ENCODE measurements at regions not wholly inside any gene's neighbourhood (a gene's known extent, or its start where the extent isn't known, plus 50 kb on each side); places are given as distances from the start of the nearest gene placed in this dataset.
A peak's percentile ranks its signal among the peaks of the same experiment; 100 is the strongest.

DNA sequence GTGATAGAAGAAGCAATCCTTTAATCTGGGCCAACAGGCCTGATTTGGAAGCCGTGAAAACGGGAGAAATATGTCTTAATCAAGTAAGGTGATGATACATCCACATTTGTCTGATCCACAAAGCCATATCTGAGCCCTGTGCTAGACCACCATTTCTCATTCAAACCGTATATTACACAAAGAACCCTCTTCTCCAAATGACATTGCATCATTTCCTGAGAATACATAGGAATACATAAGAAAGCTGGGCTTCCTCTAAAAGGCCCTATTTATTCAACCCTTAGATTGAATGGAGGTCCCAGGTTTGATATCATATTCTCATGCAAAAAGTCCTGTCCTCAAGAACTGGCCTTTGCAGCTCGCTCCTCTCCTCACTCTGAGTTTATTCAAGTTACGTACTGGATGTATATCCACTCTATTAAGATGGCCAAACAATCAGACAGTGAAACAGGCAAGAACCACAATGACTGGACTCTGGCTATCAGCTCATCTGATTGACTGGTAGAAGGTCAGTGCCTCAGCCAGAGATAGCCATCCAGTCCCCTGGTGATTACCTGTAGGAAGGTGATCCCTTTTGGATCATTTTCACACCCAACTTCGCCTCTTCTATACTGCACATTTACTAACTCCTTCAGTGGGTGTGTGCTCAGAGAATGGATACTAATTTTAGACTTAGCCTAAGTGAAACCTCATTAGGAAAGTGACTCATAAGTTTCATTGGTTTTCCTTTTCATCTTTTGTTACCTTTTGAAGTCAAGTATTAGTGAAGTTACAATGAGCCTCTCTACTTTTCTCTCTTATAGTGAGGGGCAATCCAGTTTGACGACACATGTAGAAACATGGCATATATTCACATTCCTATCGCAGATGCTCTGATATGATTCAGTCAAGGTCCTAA is 167.6 kb upstream of the WWC1 start:
- peaks cover 0 to 17% (median 0%) of the 10 kb centered on the region in 7 donors for H3K4me1 Mint-ChIP-seq
- Histone ChIP-seq H3K9me3 (ENCODE audit: control insufficient read depth in 2 of 3, low read length in 3 of 3) (no peaks in the 10 kb centered on the region), H3K27ac (ENCODE audit: low read depth, low read length) (no peak overlapping the region), H3K4me3 (ENCODE audit: low read length) (no peak overlapping the region), H3K36me3 (ENCODE audit: control insufficient read depth in 2 of 3, insufficient read depth in 3 of 3, low read length in 3 of 3) (no peaks in the 10 kb centered on the region), H3K27me3 (ENCODE audit: control insufficient read depth in 2 of 2, insufficient read depth in 2 of 2, low read length in 2 of 2) (no peaks in the 10 kb centered on the region), H3K4me1 (ENCODE audit: control insufficient read depth in 2 of 2, insufficient read depth in 2 of 2, low read length in 2 of 2) (no peaks in the 10 kb centered on the region)
- H3K4me3 Mint-ChIP-seq, result peak overlapping the region in 1 of 10 donors; percentile 27
- ATAC-seq (no peak), DNase-seq (no peak)
- H3K36me3 Mint-ChIP-seq, result no peaks in the 10 kb centered on the region
- ChIA-PET POLR2A (no interaction called here), CTCF (no interaction called here)
- H3K27me3 Mint-ChIP-seq, result peaks cover 0 to 5% (median 0%) of the 10 kb centered on the region in 5 donors
- H3K9me3 Mint-ChIP-seq, result peaks cover 0 to 9% (median 0%) of the 10 kb centered on the region in 11 donors
- intact Hi-C loops (cut with micrococcal nuclease), result no loop called here
- peak overlapping the region in 1 of 9 donors; percentile 20 for H3K27ac Mint-ChIP-seq

DNA sequence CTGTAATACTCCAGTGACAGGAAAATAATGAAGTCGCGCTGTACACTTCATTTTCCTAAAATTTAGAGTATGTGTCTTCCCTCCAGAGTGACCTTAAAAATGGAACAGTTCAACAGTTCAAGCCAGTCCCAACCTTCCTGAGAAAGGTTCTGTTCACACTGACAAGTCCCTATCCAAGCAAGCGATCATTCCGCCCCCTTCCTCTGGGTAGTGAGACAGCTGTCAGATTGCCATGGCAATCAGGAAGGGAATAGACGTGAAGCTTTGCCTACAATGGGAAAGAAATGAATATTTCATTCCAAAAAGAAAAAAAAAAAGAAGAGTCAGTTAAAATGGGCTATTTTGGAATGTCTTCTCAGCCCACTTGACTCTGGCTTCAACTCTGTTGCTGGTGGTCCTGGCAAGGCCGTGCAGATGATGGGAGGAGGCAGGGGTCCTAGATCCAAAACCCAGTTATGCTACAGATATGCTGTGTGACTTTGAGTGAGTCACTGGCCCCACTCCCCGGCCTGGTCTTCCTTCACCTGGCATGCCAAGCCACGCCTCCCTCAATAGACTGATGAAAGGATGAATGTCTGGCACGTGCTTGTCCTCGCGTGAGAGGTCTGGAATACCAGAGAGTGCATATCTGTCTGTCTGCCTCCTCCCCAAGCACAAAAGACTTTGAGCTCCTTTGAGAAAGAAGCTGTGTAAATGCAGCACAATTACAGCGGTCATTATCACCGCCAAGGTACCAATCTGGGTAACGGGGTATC is 165.8 kb upstream of the WWC1 start:
- Mint-ChIP-seq H3K27me3 (peaks cover 0 to 5% (median 2%) of the 10 kb centered on the region in 5 donors), H3K9me3 (peaks cover 0 to 9% (median 0%) of the 10 kb centered on the region in 11 donors), H3K4me3 (no peak overlapping the region), H3K27ac (peak overlapping the region in 1 of 9 donors; percentile 53), H3K4me1 (peaks cover 0 to 14% (median 0%) of the 10 kb centered on the region in 7 donors), H3K36me3 (no peaks in the 10 kb centered on the region)
- DNase-seq, result no peak
- Histone ChIP-seq H3K4me3 (ENCODE audit: low read length) (no peak overlapping the region), H3K9me3 (ENCODE audit: control insufficient read depth in 2 of 3, low read length in 3 of 3) (no peaks in the 10 kb centered on the region), H3K4me1 (ENCODE audit: control insufficient read depth in 2 of 2, insufficient read depth in 2 of 2, low read length in 2 of 2) (no peaks in the 10 kb centered on the region), H3K36me3 (ENCODE audit: control insufficient read depth in 2 of 3, insufficient read depth in 3 of 3, low read length in 3 of 3) (no peaks in the 10 kb centered on the region), H3K27ac (ENCODE audit: low read depth, low read length) (no peak overlapping the region), H3K27me3 (ENCODE audit: control insufficient read depth in 2 of 2, insufficient read depth in 2 of 2, low read length in 2 of 2) (no peaks in the 10 kb centered on the region)
- CTCF ChIA-PET, result no interaction called here
- intact Hi-C loops (cut with micrococcal nuclease), result no loop called here
- ATAC-seq, result no peak
- POLR2A ChIA-PET, result no interaction called here

DNA sequence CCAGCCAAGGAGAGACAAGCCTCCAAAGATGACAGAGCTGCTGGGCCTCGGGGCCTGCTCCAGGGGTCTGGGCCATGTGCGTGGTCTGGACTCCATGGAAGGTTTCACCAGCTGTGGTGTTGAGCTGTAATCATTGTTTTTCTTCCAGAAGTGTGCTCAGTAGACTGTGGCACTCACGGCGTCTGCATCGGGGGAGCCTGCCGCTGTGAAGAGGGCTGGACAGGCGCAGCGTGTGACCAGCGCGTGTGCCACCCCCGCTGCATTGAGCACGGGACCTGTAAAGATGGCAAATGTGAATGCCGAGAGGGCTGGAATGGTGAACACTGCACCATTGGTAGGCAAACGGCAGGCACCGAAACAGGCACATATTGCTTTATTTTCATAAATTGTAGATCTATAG is 164.8 kb upstream of the WWC1 start:
- ChIA-PET CTCF (no interaction called here), POLR2A (no interaction called here)
- no peaks in the 10 kb centered on the region for H3K36me3 Mint-ChIP-seq
- peaks cover 0 to 5% (median 2%) of the 10 kb centered on the region in 5 donors for H3K27me3 Mint-ChIP-seq
- peaks cover 0 to 8% (median 0%) of the 10 kb centered on the region in 7 donors for H3K4me1 Mint-ChIP-seq
- ATAC-seq, result no peak
- Histone ChIP-seq H3K27me3 (ENCODE audit: control insufficient read depth in 2 of 2, insufficient read depth in 2 of 2, low read length in 2 of 2) (no peaks in the 10 kb centered on the region), H3K27ac (ENCODE audit: low read depth, low read length) (no peak overlapping the region), H3K36me3 (ENCODE audit: control insufficient read depth in 2 of 3, insufficient read depth in 3 of 3, low read length in 3 of 3) (no peaks in the 10 kb centered on the region), H3K4me3 (ENCODE audit: low read length) (no peak overlapping the region), H3K9me3 (ENCODE audit: control insufficient read depth in 2 of 3, low read length in 3 of 3) (no peaks in the 10 kb centered on the region), H3K4me1 (ENCODE audit: control insufficient read depth in 2 of 2, insufficient read depth in 2 of 2, low read length in 2 of 2) (no peaks in the 10 kb centered on the region)
- no peak overlapping the region for H3K27ac Mint-ChIP-seq
- no peak for DNase-seq
- peaks cover 0 to 9% (median 0%) of the 10 kb centered on the region in 11 donors for H3K9me3 Mint-ChIP-seq
- H3K4me3 Mint-ChIP-seq, result no peak overlapping the region
- intact Hi-C loops (cut with micrococcal nuclease), result no loop called here

DNA sequence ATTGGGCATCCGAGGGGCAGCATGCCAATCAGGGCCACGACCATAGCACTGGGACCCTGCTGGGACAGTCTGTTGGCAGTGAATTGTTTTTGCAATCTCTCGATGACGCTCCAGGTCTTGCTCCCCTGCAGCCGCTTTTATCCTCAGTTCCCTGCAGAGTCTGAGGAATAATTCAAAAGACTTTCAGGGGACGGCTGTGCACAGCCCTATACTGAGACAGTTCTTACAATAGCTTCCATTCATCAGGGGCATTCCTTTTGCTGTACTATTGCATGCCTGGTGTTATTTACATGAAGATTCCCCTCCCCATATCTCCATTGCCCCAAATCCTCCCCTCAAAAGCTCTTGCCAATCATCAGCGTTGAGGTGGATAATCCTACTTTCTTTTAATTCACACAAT is 163.3 kb upstream of the WWC1 start:
- Mint-ChIP-seq H3K36me3 (no peaks in the 10 kb centered on the region), H3K4me3 (no peak overlapping the region), H3K27me3 (peaks cover 0 to 8% (median 4%) of the 10 kb centered on the region in 5 donors), H3K27ac (no peak overlapping the region), H3K4me1 (peaks cover 0 to 8% (median 0%) of the 10 kb centered on the region in 7 donors), H3K9me3 (peaks cover 0 to 9% (median 0%) of the 10 kb centered on the region in 11 donors)
- no peak for DNase-seq
- CTCF ChIA-PET, result no interaction called here
- intact Hi-C loops (cut with micrococcal nuclease), result no loop called here
- Histone ChIP-seq H3K9me3 (ENCODE audit: control insufficient read depth in 2 of 3, low read length in 3 of 3) (no peaks in the 10 kb centered on the region), H3K4me3 (ENCODE audit: low read length) (no peak overlapping the region), H3K4me1 (ENCODE audit: control insufficient read depth in 2 of 2, insufficient read depth in 2 of 2, low read length in 2 of 2) (no peaks in the 10 kb centered on the region), H3K27ac (ENCODE audit: low read depth, low read length) (no peak overlapping the region), H3K27me3 (ENCODE audit: control insufficient read depth in 2 of 2, insufficient read depth in 2 of 2, low read length in 2 of 2) (no peaks in the 10 kb centered on the region), H3K36me3 (ENCODE audit: control insufficient read depth in 2 of 3, insufficient read depth in 3 of 3, low read length in 3 of 3) (no peaks in the 10 kb centered on the region)
- POLR2A ChIA-PET, result no interaction called here
- ATAC-seq, result no peak

DNA sequence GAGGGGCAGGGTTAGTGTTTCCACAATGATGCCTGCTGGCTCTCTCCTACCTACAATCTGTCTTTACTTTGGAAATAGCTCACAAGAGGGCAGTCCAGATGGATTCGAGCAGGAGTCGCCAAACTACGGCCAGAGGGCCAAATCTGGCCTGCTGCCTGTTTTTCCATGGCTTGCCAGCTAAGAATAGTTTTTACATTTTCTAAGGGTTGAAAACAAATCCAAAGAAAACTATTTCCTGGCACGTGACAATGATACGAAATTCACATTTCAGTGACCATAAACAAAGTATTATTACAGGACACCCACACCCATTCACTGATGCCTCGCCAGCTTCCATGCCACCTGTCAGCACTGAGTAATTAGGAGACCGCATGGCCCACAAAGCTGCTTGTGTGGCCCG is 162.9 kb upstream of the WWC1 start:
- no peaks in the 10 kb centered on the region for H3K27me3 ChIP-seq (ENCODE audit: control insufficient read depth in 2 of 2, insufficient read depth in 2 of 2, low read length in 2 of 2)
- ChIA-PET CTCF (no interaction called here), POLR2A (no interaction called here)
- intact Hi-C loops (cut with micrococcal nuclease), result no loop called here
- no peak overlapping the region for H3K4me3 ChIP-seq (ENCODE audit: low read length)
- DNase-seq (no peak), ATAC-seq (no peak)
- H3K4me1 Mint-ChIP-seq, result peaks cover 0 to 8% (median 0%) of the 10 kb centered on the region in 7 donors
- no peaks in the 10 kb centered on the region for H3K36me3 ChIP-seq (ENCODE audit: control insufficient read depth in 2 of 3, insufficient read depth in 3 of 3, low read length in 3 of 3)
- no peak overlapping the region for H3K4me3 Mint-ChIP-seq
- H3K36me3 Mint-ChIP-seq, result no peaks in the 10 kb centered on the region
- H3K4me1 ChIP-seq (ENCODE audit: control insufficient read depth in 2 of 2, insufficient read depth in 2 of 2, low read length in 2 of 2), result no peaks in the 10 kb centered on the region
- no peak overlapping the region for H3K27ac ChIP-seq (ENCODE audit: low read depth, low read length)
- H3K27me3 Mint-ChIP-seq, result peaks cover 0 to 8% (median 0%) of the 10 kb centered on the region in 5 donors
- H3K9me3 Mint-ChIP-seq, result peaks cover 0 to 5% (median 0%) of the 10 kb centered on the region in 11 donors
- H3K9me3 ChIP-seq (ENCODE audit: control insufficient read depth in 2 of 3, low read length in 3 of 3), result no peaks in the 10 kb centered on the region
- H3K27ac Mint-ChIP-seq, result no peak overlapping the region

GRCh38 chr5:168131519-168131918 is 159.9 kb upstream of the WWC1 start:
- no peaks in the 10 kb centered on the region for H3K4me1 ChIP-seq (ENCODE audit: control insufficient read depth in 2 of 2, insufficient read depth in 2 of 2, low read length in 2 of 2)
- no peak overlapping the region for H3K4me3 ChIP-seq (ENCODE audit: low read length)
- H3K9me3 Mint-ChIP-seq, result no peaks in the 10 kb centered on the region
- ChIA-PET CTCF (no interaction called here), POLR2A (no interaction called here)
- H3K4me1 Mint-ChIP-seq, result no peaks in the 10 kb centered on the region
- DNase-seq, result no peak
- peaks cover 5 to 11% (median 6%) of the 10 kb centered on the region in 5 donors for H3K27me3 Mint-ChIP-seq
- H3K36me3 Mint-ChIP-seq, result no peaks in the 10 kb centered on the region
- no peak overlapping the region for H3K27ac Mint-ChIP-seq
- no peak for ATAC-seq
- H3K27ac ChIP-seq (ENCODE audit: low read depth, low read length), result no peak overlapping the region
- intact Hi-C loops (cut with micrococcal nuclease), result no loop called here
- no peaks in the 10 kb centered on the region for H3K27me3 ChIP-seq (ENCODE audit: control insufficient read depth in 2 of 2, insufficient read depth in 2 of 2, low read length in 2 of 2)
- no peaks in the 10 kb centered on the region for H3K9me3 ChIP-seq (ENCODE audit: control insufficient read depth in 2 of 3, low read length in 3 of 3)
- no peaks in the 10 kb centered on the region for H3K36me3 ChIP-seq (ENCODE audit: control insufficient read depth in 2 of 3, insufficient read depth in 3 of 3, low read length in 3 of 3)
- no peak overlapping the region for H3K4me3 Mint-ChIP-seq

All from naive thymus-derived CD4-positive, alpha-beta T cell (primary cell).